GM21576 (cell line): ENCODE measurements at regions not wholly inside any gene's neighbourhood (a gene's known extent, or its start where the extent isn't known, plus 50 kb on each side); places are given as distances from the start of the nearest gene placed in this dataset.
A peak's percentile ranks its signal among the peaks of the same experiment; 100 is the strongest.

Source experiments
- ATAC-seq: cut with Tn5 transposase; IDR thresholded peaks from one replicate; pipeline ENCODE4 v1.9.1; 2021; ENCODE audit warnings: mild to moderate bottlenecking, moderate library complexity; ENCODE audit not compliant: unreplicated experiment

- no peak for ATAC-seq
Observed at GRCh38 chr7:21198921-21199320, 229.0 kb upstream of the SP4 start.

GRCh38 chr7:21200503-21200902, 227.4 kb upstream of the SP4 start:
- no peak for ATAC-seq

GRCh38 chr7:21214657-21215056, 213.2 kb upstream of the SP4 start:
- ATAC-seq: no peak

- ATAC-seq: no peak
Observed at GRCh38 chr7:21215307-21215706, 212.6 kb upstream of the SP4 start.

- ATAC-seq: no peak
Observed at GRCh38 chr7:21217365-21217764, 210.5 kb upstream of the SP4 start.

- no peak for ATAC-seq
Observed at GRCh38 chr7:21218155-21218554, 209.7 kb upstream of the SP4 start.

GRCh38 chr7:21221130-21221529, 206.8 kb upstream of the SP4 start:
- no peak for ATAC-seq

GRCh38 chr7:21238400-21239116, 189.3 kb upstream of the SP4 start:
- no peak for ATAC-seq

- ATAC-seq: no peak
Observed at GRCh38 chr7:21243265-21243664, 184.6 kb upstream of the SP4 start.

- ATAC-seq: no peak
Observed at GRCh38 chr7:21251151-21251800, 176.6 kb upstream of the SP4 start.

GRCh38 chr7:21253740-21254687, 173.9 kb upstream of the SP4 start:
- peak; percentile 72 for ATAC-seq

GRCh38 chr7:21256310-21256877, 171.5 kb upstream of the SP4 start:
- no peak for ATAC-seq

GRCh38 chr7:21260939-21261338, 166.9 kb upstream of the SP4 start:
- ATAC-seq: no peak

GRCh38 chr7:21261627-21262594, 166.0 kb upstream of the SP4 start:
- peak; percentile 81 for ATAC-seq

GRCh38 chr7:21269021-21269420, 158.9 kb upstream of the SP4 start:
- ATAC-seq: no peak

- ATAC-seq: no peak
Observed at GRCh38 chr7:21276471-21277035, 151.3 kb upstream of the SP4 start.

- ATAC-seq: no peak
Observed at GRCh38 chr7:21278944-21279343, 148.9 kb upstream of the SP4 start.

GRCh38 chr7:21281193-21281592, 146.7 kb upstream of the SP4 start:
- ATAC-seq: no peak

GRCh38 chr7:21293771-21294170, 134.1 kb upstream of the SP4 start:
- no peak for ATAC-seq

- ATAC-seq: no peak
Observed at GRCh38 chr7:21299766-21300165, 128.1 kb upstream of the SP4 start.
